ENCODE measurements at regions not wholly inside any gene's neighbourhood (a gene's known extent, or its start where the extent isn't known, plus 50 kb on each side); places are given as distances from the start of the nearest gene placed in this dataset.

DNA sequence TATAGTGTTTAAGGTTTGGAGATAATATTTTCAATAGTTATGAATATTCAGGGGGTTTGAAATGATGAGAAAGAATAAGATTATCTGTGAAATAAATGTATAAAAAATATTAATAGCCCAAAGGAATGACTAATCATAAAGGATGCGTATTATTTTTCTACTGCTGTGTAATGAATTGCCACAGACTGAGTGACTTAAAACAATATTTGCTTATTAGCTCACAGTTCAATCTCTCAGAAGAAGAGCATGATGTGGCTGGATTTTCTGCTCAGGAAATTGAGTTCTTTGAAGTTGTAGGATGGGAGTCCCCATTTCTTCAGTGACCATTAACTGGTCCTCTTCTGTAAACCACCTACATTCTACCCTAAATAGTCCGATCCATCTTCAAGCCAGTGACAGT, 1680.8 kb upstream of the AGA start:
- H4K20me1 ChIP-seq (ENCODE audit: insufficient read depth, low read length): no peaks in the 10 kb centered on the region
- no peak for DNase-seq
- TF ChIP-seq CTCF (IDR thresholded peaks at IDR 0.05): no peak
- no peak overlapping the region for H3K4me3 Mint-ChIP-seq
- no peaks in the 10 kb centered on the region for H3K4me1 Mint-ChIP-seq
- H3K9ac ChIP-seq (ENCODE audit: insufficient read depth, low read length, poor library complexity, severe bottlenecking): no peak overlapping the region
- H3K4me3 ChIP-seq (replicated peaks in 1 of 3; ENCODE audit: low read depth in 2 of 3, low read length in 3 of 3): no peak overlapping the region
- no peaks in the 10 kb centered on the region for H3K4me1 ChIP-seq (ENCODE audit: control insufficient read depth in 1 of 2, insufficient read depth in 2 of 2, low read length in 2 of 2)
- peaks cover 0 to 2% (median 0%) of the 10 kb centered on the region in 3 donors for H3K27me3 Mint-ChIP-seq (ENCODE audit: low read depth in 3 of 3)
- no peak overlapping the region for H2AFZ ChIP-seq (ENCODE audit: insufficient read depth, low read depth, low read length, poor library complexity, severe bottlenecking)
- no peaks in the 10 kb centered on the region for H3K79me2 ChIP-seq (ENCODE audit: insufficient read depth, low read length)
- H3K9me3 ChIP-seq (replicated peaks in 1 of 2; ENCODE audit: control insufficient read depth in 1 of 2, insufficient read depth in 1 of 2, low read length in 2 of 2): no peaks in the 10 kb centered on the region
- no peak overlapping the region for H3K27ac Mint-ChIP-seq
- no peaks in the 10 kb centered on the region for H3K27me3 ChIP-seq (ENCODE audit: control insufficient read depth in 2 of 2, insufficient read depth in 2 of 2, low read length in 2 of 2)
- H3K36me3 Mint-ChIP-seq: no peaks in the 10 kb centered on the region
- H3K36me3 ChIP-seq (replicated peaks in 1 of 2; ENCODE audit: control insufficient read depth in 1 of 2, insufficient read depth in 2 of 2, low read length in 2 of 2): no peaks in the 10 kb centered on the region
- intact Hi-C loops (cut with micrococcal nuclease): no loop called here
- H3K4me2 ChIP-seq (replicated peaks; ENCODE audit: extremely low read depth, low read length, poor library complexity, severe bottlenecking): no peak overlapping the region
- peaks cover 0 to 13% (median 0%) of the 10 kb centered on the region in 7 donors for H3K9me3 Mint-ChIP-seq
- no peak overlapping the region for H3K27ac ChIP-seq (ENCODE audit: low read depth in 1 of 2, low read length in 2 of 2)
- WGBS (ENCODE audit: insufficient coverage): 80% methylated on average over 1 of the region's 2 CpGs

DNA sequence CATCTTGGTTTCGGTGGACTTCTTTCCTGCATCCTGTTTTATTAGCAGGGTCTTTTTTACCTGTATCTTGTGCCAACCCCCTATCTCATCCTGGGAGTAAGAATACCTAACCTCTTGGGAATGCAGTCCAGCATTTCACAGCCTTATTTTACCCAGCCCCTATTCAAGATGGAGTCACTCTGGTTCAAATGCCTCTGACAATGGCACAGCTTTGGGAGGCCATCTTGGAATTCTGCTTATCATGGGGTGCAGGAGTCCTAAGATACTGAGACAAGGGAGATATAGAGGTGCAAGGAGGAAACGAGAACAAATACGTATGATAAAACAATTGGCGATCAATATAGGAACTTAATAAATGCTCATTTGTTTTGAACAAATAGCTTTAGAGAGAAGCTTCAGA, 1682.2 kb upstream of the AGA start:
- no peak overlapping the region for H3K27ac Mint-ChIP-seq
- peaks cover 0 to 13% (median 0%) of the 10 kb centered on the region in 7 donors for H3K9me3 Mint-ChIP-seq
- Histone ChIP-seq H3K9ac (ENCODE audit: insufficient read depth, low read length, poor library complexity, severe bottlenecking) (no peak overlapping the region), H3K36me3 (replicated peaks in 1 of 2; ENCODE audit: control insufficient read depth in 1 of 2, insufficient read depth in 2 of 2, low read length in 2 of 2) (no peaks in the 10 kb centered on the region), H3K27me3 (ENCODE audit: control insufficient read depth in 2 of 2, insufficient read depth in 2 of 2, low read length in 2 of 2) (no peaks in the 10 kb centered on the region), H3K9me3 (replicated peaks in 1 of 2; ENCODE audit: control insufficient read depth in 1 of 2, insufficient read depth in 1 of 2, low read length in 2 of 2) (no peaks in the 10 kb centered on the region), H3K4me2 (replicated peaks; ENCODE audit: extremely low read depth, low read length, poor library complexity, severe bottlenecking) (no peak overlapping the region), H3K27ac (ENCODE audit: low read depth in 1 of 2, low read length in 2 of 2) (no peak overlapping the region), H3K79me2 (ENCODE audit: insufficient read depth, low read length) (no peaks in the 10 kb centered on the region), H3K4me3 (replicated peaks in 1 of 3; ENCODE audit: low read depth in 2 of 3, low read length in 3 of 3) (no peak overlapping the region), H3K4me1 (ENCODE audit: control insufficient read depth in 1 of 2, insufficient read depth in 2 of 2, low read length in 2 of 2) (no peaks in the 10 kb centered on the region), H2AFZ (ENCODE audit: insufficient read depth, low read depth, low read length, poor library complexity, severe bottlenecking) (no peak overlapping the region), H4K20me1 (ENCODE audit: insufficient read depth, low read length) (no peaks in the 10 kb centered on the region)
- no peak for TF ChIP-seq CTCF (IDR thresholded peaks at IDR 0.05)
- intact Hi-C loops (cut with micrococcal nuclease): no loop called here
- no peak for DNase-seq
- H3K36me3 Mint-ChIP-seq: no peaks in the 10 kb centered on the region
- no peaks in the 10 kb centered on the region for H3K27me3 Mint-ChIP-seq (ENCODE audit: low read depth in 3 of 3)
- 86% methylated on average over 2 of the region's 4 CpGs for WGBS (ENCODE audit: insufficient coverage)
- no peak overlapping the region for H3K4me3 Mint-ChIP-seq
- H3K4me1 Mint-ChIP-seq: no peaks in the 10 kb centered on the region

Data from CD14-positive monocyte (primary cell).